Retinal pigment epithelial cell (primary cell): ENCODE measurements at regions not wholly inside any gene's neighbourhood (a gene's known extent, or its start where the extent isn't known, plus 50 kb on each side); places are given as distances from the start of the nearest gene placed in this dataset.

Source experiments
- DNase-seq: peaks from one replicate; pipeline ENCODE4 v3.0.0-alpha.2; 2010; ENCODE audit warnings: low read depth
- H3K4me3 ChIP-seq: 2 replicates; pipeline ENCODE4 v1.5.1; 2011; ENCODE audit warnings: mild to moderate bottlenecking, low read length, control low read depth, moderate library complexity
- CTCF ChIP-seq: conservative IDR thresholded peaks from 2 replicates; pipeline ENCODE4 v1.5.1; 2011; ENCODE audit warnings: low read depth, low read length, control low read depth, inconsistent platforms

GRCh38 chr7:85950418-85950817, 693.3 kb upstream of the GRM3 start:
- DNase-seq: no peak
- H3K4me3 ChIP-seq: no peak overlapping the region
- no peak for TF ChIP-seq CTCF

GRCh38 chr7:85947767-85948166, 695.9 kb upstream of the GRM3 start:
- no peak overlapping the region for H3K4me3 ChIP-seq

GRCh38 chr7:85940798-85941197, 702.9 kb upstream of the GRM3 start:
- DNase-seq: no peak
- H3K4me3 ChIP-seq: no peak overlapping the region
- TF ChIP-seq CTCF: no peak

More at GRCh38 chr7:85947767-85948166, 695.9 kb upstream of the GRM3 start:
- no peak for DNase-seq
- no peak for TF ChIP-seq CTCF

GRCh38 chr7:85931919-85932318, 711.8 kb upstream of the GRM3 start:
- H3K4me3 ChIP-seq: no peak overlapping the region
- no peak for DNase-seq
- TF ChIP-seq CTCF: no peak

GRCh38 chr7:85928500-85928899, 715.2 kb upstream of the GRM3 start:
- H3K4me3 ChIP-seq: no peak overlapping the region
- no peak for TF ChIP-seq CTCF
- DNase-seq: no peak

GRCh38 chr7:85927226-85927625, 716.5 kb upstream of the GRM3 start:
- H3K4me3 ChIP-seq: no peak overlapping the region
- no peak for TF ChIP-seq CTCF
- no peak for DNase-seq

GRCh38 chr7:85924062-85924461, 719.6 kb upstream of the GRM3 start:
- no peak for TF ChIP-seq CTCF
- H3K4me3 ChIP-seq: no peak overlapping the region
- no peak for DNase-seq
